NCI-H2227 (cell line): ENCODE measurements at regions not wholly inside any gene's neighbourhood (a gene's known extent, or its start where the extent isn't known, plus 50 kb on each side); places are given as distances from the start of the nearest gene placed in this dataset.
"Not testable (repeated sequence)": the region's sequence is repeated elsewhere in the genome, so short reads cannot be mapped to it uniquely, and the experiment has no call there.

Experiments
- DNase-seq: peaks from one replicate; lab custom pipeline; 2025; ENCODE audit not compliant: unreplicated experiment; lab: John Stamatoyannopoulos, UW

GRCh38 chr7:92976931-92977330, 140.6 kb upstream of the CDK6 start:
- DNase-seq: no peak

- DNase-seq: no peak
These were observed 137.6 kb upstream of the CDK6 start for GRCh38 chr7:92973974-92974373.

DNA sequence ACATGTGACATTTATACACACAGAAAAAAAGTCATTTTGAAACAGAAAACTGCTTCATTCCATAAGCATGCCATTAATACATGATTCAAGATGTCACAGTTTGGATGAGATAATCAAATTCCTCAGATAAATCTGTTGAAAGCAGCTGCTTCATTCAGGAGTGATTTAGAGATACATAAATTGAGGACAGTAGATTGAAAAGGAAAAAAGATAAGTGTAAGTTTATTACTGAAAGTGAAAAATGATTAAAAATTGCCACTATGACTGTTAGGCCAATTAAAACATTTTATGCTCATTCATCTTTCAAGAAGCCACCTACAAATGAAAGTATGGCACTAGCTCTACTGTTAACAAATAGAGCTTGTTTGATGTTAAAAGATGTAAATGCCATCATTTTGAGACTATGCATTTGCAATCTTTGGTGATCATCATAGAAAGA, 136.9 kb upstream of the CDK6 start:
- DNase-seq: no peak

DNA sequence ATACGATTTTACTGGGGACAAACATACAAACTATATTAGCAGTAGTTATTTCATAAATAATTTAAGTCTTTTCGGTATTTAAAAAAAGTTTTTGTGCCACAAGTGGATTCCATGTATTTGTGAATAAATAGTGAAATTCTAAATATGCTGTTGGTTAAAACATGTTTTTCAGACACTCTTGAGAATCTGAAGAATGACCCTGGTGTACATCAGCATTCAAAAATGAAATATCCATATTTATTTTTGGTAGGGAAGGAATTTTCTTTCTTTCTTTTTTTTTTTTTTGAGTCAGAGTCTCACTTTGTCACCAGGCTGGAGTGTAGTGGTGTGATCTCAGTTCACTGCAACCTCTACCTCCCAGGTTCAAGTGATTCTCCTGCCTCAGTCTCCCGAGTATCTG, 136.1 kb upstream of the CDK6 start:
- no peak for DNase-seq

- DNase-seq: no peak
These were observed 132.7 kb upstream of the CDK6 start for GRCh38 chr7:92969061-92969460.

DNA sequence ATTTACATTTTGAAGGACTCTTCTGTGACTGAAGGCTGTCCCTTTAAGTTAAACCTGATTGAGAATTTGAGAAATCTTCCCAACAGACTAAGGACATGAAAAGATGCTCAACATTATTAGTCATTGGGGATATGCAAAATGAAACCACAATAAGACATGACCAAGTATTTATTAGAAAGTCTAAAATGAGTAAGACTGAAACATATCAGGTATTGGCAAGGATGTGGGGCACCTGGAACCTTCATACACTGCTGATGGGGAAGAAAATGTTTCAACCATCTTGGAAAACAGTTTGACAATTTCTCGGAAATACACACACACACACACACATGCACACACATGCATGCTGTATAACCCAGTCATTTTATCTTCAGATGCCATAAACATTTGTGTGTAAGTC, 132.1 kb upstream of the CDK6 start:
- no peak for DNase-seq

GRCh38 chr7:92967238-92967637, 130.9 kb upstream of the CDK6 start:
- no peak for DNase-seq

- DNase-seq: no peak
These were observed 127.8 kb upstream of the CDK6 start for GRCh38 chr7:92964141-92964540.

GRCh38 chr7:92963566-92963965, 127.2 kb upstream of the CDK6 start:
- DNase-seq: no peak

- DNase-seq: no peak
These were observed 125.6 kb upstream of the CDK6 start for GRCh38 chr7:92961961-92962360.

- no peak for DNase-seq
These were observed 120.2 kb upstream of the CDK6 start for GRCh38 chr7:92956575-92956974.

- no peak for DNase-seq
These were observed 118.7 kb upstream of the CDK6 start for GRCh38 chr7:92955081-92955480.

- DNase-seq: no peak
These were observed 117.3 kb upstream of the CDK6 start for GRCh38 chr7:92953657-92954056.

DNA sequence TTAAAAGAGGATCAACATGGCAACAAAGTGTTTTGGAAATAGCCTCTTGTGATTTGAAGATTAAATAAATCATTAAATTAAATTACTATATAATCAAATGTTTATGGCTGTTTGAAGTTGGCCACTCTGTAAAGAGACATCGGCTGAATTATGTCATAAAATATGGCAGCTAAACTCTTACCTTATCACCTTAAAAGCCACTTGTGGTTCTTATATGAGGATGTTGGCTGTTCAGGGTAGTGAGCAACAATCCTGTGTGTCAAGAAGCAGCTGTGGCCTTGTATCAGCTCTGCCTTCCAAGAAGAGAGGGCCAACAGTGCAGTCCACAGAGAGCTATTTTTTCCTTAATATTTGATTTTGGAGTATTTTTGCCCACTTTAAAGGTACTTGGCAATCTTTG, 113.4 kb upstream of the CDK6 start:
- DNase-seq: no peak

DNA sequence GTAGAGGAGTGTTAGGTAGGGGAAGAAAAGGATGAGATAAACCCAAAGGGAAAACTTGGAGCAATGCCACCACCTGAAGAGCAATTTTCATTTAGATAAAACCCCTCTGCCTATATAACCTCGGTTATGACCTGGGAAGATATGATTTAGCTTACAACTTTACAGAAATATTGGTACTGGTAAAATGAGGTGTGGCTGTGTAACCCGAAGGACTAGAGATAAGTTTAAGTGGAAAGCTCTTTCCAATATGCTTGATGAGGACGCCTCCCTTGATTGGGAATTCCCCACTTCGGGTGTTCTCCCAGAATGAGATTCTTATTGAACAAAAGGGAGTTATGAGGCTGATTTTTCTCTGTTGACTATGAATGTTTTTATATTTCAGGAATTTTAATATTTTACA, 109.5 kb upstream of the CDK6 start:
- no peak for DNase-seq

GRCh38 chr7:92944633-92945032, 108.3 kb upstream of the CDK6 start:
- no peak for DNase-seq

DNA sequence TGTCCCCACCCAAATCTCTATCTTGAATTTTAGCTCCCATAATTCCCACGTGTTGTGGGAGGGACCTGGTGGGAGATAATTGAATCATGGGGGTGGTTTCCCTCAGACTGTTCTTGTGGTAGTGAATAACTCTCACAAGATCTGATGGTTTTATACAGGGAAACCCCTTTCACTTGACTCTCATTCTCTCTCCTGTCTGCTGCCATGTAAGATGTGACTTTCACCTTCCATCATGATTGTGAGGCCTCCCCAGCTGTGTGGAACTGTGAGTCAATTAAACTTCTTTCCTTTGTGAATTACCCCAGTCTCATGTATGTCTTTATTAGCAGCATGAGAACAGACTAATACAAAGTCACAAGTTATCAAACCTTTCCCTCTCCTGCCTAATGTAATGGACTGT, 106.3 kb upstream of the CDK6 start:
- not testable (repeated sequence) for DNase-seq

GRCh38 chr7:92939666-92940360, 103.4 kb upstream of the CDK6 start:
- DNase-seq: no peak

DNA sequence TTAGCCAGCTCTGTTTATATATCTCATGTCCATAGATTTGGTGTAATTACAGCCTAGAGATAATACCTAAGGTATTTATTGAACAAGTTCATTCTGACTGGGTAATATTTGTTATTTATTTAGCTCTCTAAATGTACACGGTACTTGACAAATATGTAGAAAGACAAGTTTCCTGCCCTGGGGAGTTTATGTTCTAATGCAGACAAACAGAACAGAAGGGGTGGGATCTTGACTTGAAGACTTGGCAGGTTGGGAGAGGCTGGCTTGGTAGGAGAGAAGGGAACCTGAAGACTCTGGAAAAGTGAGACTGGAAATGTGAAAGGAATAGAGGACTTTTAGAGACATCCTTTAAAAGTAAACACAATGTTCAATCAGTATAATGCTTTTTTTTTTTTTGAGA, 97.7 kb upstream of the CDK6 start:
- DNase-seq: no peak

DNA sequence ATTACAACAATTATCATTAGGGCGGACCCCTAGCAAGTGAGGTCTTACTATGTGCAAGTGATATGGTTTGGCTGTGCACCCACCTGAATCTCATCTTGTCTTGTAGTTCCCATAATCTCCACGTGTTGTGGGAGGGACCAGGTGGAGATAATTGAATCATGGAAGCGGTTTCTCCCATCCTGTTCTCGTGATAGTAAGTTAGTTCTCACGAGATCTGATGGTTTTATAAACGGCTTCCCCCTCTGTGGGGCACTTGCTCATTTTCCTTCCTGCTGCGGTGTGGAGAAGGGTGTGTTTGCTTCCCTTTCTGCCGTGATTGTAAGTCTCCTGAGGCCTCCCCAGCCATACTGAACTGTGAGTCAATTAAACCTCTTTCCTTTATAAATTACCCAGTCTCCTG, 96.1 kb upstream of the CDK6 start:
- no peak for DNase-seq

- no peak for DNase-seq
These were observed 94.0 kb upstream of the CDK6 start for GRCh38 chr7:92930404-92930803.

DNA sequence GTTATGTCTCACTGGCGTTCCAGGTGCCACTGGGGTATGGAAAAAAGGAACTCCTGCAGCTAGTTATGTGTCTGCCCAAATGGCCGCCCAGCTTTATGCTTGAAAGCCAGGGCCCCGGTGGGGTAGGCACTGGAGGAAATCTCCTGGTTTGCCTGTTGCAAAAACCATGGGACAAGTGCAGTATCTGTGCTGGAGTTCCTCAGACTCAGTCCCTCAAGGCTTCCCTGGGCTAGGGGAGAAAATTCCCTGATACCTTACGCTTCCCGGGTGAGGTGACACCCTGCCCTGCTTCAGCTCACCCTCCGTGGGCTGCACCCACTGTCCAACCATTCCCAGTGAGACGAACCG, 90.3 kb upstream of the CDK6 start:
- DNase-seq: no peak

DNA sequence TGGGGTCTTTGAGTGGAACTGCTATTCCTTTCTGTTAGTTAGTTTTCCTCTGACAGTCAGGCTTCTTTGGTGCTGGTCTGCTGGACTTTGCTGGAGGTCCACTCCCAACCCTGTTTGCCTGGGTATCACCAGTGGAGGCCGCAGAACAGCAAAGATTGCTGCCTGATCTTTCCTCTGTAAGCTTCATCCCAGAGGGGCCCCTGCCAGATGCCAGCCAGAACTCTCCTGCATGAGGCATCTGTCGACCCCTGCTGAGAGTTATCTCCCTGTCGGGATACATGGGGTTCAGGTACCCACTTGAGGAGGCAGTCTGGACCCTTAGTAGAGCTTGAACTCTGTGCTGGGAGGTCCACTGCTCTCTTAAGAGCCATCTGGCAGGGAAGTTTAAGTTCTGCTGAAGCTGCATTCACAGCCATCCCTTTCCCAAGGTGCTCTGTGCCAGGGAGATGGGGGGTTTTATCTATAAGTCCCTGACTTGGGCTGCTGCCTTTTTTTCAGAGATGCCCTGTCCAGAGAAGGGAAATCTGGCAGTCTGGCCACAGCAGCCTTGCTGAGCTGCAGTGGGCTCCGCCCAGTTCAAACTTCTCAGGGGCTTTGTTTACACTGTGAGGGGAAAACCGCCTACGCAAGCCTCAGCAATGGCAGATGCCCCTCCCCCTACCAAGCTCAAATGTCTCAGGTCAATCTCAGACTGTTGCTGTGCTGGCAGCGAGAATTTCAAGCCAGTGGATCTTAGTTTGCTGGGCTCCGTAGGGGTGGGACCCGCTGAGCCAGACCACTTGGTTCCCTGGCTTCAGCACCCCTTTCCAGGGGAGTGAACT, 89.7 kb upstream of the CDK6 start:
- peak; percentile 53 for DNase-seq
